Panc1 (cell line): ENCODE measurements at regions not wholly inside any gene's neighbourhood (a gene's known extent, or its start where the extent isn't known, plus 50 kb on each side); places are given as distances from the start of the nearest gene placed in this dataset.

Source experiments
- CTCF ChIP-seq: fragments of 450-650 bp; IDR thresholded peaks from 2 replicates; pipeline ENCODE4 v1.5.1; 2017; ENCODE audit warnings: mild to moderate bottlenecking
- POLR2AphosphoS5 ChIP-seq: IDR thresholded peaks from 2 replicates; pipeline ENCODE4 v1.6.1; 2012; ENCODE audit warnings: mild to moderate bottlenecking, low read depth, low read length, moderate library complexity
- REST ChIP-seq, 2 experiments: IDR thresholded peaks; 2 replicates each; pipeline ENCODE4 v1.6.1; 2011 to 2012; ENCODE audit warnings: low read depth in 2 of 2, control low read depth in 1 of 2, low read length in 1 of 2, mild to moderate bottlenecking in 1 of 2, moderate library complexity in 1 of 2; ENCODE audit not compliant: insufficient read depth in 1 of 2
- SIN3A ChIP-seq: IDR thresholded peaks from 2 replicates; pipeline ENCODE4 v1.6.1; 2012; ENCODE audit warnings: low read depth, mild to moderate bottlenecking, low read length, moderate library complexity, borderline replicate concordance; ENCODE audit not compliant: insufficient read depth
- TCF7L2 ChIP-seq: IDR thresholded peaks from 2 replicates; pipeline ENCODE4 v1.6.1; 2011; ENCODE audit warnings: mild to moderate bottlenecking, low read depth, low read length, inconsistent platforms

- TF ChIP-seq POLR2AphosphoS5 = no peak
- TF ChIP-seq CTCF = no peak
- TF ChIP-seq REST (IDR thresholded peaks at IDR 0.05; ENCODE audit: insufficient read depth in 1 of 2, low read depth in 2 of 2, low read length in 1 of 2) = no peak
- no peak for TF ChIP-seq SIN3A
- TF ChIP-seq TCF7L2 = no peak
These were observed 706.8 kb downstream of the SLC4A3 start for GRCh38 chr2:220334210-220334609.
